Fibroblast of villous mesenchyme (primary cell): ENCODE measurements at regions not wholly inside any gene's neighbourhood (a gene's known extent, or its start where the extent isn't known, plus 50 kb on each side); places are given as distances from the start of the nearest gene placed in this dataset.
A peak's percentile ranks its signal among the peaks of the same experiment; 100 is the strongest.

Experiments used
- DNase-seq: peaks from one replicate; pipeline ENCODE4 v3.0.0-alpha.2; 2010; ENCODE audit warnings: low read depth
- H3K4me3 ChIP-seq: 2 replicates; pipeline ENCODE4 v1.5.1; 2011; ENCODE audit warnings: low read depth, mild to moderate bottlenecking, low read length
- CTCF ChIP-seq: IDR thresholded peaks from 2 replicates; pipeline ENCODE4 v1.5.1; 2012; ENCODE audit warnings: low read depth, mild to moderate bottlenecking, low read length; ENCODE audit not compliant: insufficient read depth

- H3K4me3 ChIP-seq: no peak overlapping the region
- peak; percentile 43 for DNase-seq
- no peak for TF ChIP-seq CTCF
Observed at GRCh38 chr4:106746451-106746850, 289.7 kb downstream of the DKK2 start.

GRCh38 chr4:106738121-106738520 lies 298.0 kb downstream of the DKK2 start:
- no peak overlapping the region for H3K4me3 ChIP-seq
- DNase-seq: no peak
- TF ChIP-seq CTCF: no peak

GRCh38 chr4:106718548-106718947 lies 317.6 kb downstream of the DKK2 start:
- H3K4me3 ChIP-seq: no peak overlapping the region
- no peak for DNase-seq
- TF ChIP-seq CTCF: no peak

GRCh38 chr4:106717091-106717490 lies 319.0 kb downstream of the DKK2 start:
- no peak for DNase-seq
- TF ChIP-seq CTCF: no peak

GRCh38 chr4:106715825-106716224 lies 320.3 kb downstream of the DKK2 start:
- TF ChIP-seq CTCF: no peak
- DNase-seq: no peak

More at GRCh38 chr4:106717091-106717490, 319.0 kb downstream of the DKK2 start:
- no peak overlapping the region for H3K4me3 ChIP-seq

GRCh38 chr4:106708464-106708816 lies 327.7 kb downstream of the DKK2 start:
- DNase-seq: no peak
- TF ChIP-seq CTCF: no peak
- no peak overlapping the region for H3K4me3 ChIP-seq

More at GRCh38 chr4:106715825-106716224, 320.3 kb downstream of the DKK2 start:
- no peak overlapping the region for H3K4me3 ChIP-seq

GRCh38 chr4:106707776-106708463 lies 328.2 kb downstream of the DKK2 start:
- no peak overlapping the region for H3K4me3 ChIP-seq
- TF ChIP-seq CTCF: no peak
- no peak for DNase-seq
